ENCODE measurements at regions not wholly inside any gene's neighbourhood (a gene's known extent, or its start where the extent isn't known, plus 50 kb on each side); places are given as distances from the start of the nearest gene placed in this dataset.

DNA sequence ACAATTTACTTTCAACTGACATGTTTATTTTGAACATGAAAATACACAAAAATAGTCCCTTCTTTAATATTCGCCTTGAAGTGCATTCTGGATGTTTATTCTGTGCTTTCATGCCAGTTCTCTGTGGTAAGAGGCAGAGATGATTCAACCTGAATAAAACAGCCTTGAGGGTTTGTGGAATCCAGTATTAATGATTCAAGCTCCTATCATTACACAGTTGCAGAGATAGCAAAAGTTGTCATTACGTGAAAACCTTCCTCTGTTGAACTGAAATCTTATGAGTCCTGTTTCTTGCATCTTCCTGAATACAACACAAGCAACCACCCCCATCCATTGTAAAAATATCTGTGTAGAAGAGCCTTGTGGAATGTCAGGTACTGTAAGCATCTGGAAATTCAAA is 142.3 kb upstream of the HTR2A start:
- Histone ChIP-seq H3K4me3 (no peak overlapping the region), H3K27ac (no peak overlapping the region), H3K9me3 (no peaks in the 10 kb centered on the region), H3K27me3 (no peaks in the 10 kb centered on the region), H3K36me3 (no peaks in the 10 kb centered on the region), H3K4me1 (no peaks in the 10 kb centered on the region)
- ATAC-seq = no peak
- intact Hi-C loops (cut with DNase I) = no loop called here
- 77% methylated on average over 2 of the region's 2 CpGs for WGBS, 2 donors
- DNase-seq = no peak
- TF ChIP-seq, protein P1, sequence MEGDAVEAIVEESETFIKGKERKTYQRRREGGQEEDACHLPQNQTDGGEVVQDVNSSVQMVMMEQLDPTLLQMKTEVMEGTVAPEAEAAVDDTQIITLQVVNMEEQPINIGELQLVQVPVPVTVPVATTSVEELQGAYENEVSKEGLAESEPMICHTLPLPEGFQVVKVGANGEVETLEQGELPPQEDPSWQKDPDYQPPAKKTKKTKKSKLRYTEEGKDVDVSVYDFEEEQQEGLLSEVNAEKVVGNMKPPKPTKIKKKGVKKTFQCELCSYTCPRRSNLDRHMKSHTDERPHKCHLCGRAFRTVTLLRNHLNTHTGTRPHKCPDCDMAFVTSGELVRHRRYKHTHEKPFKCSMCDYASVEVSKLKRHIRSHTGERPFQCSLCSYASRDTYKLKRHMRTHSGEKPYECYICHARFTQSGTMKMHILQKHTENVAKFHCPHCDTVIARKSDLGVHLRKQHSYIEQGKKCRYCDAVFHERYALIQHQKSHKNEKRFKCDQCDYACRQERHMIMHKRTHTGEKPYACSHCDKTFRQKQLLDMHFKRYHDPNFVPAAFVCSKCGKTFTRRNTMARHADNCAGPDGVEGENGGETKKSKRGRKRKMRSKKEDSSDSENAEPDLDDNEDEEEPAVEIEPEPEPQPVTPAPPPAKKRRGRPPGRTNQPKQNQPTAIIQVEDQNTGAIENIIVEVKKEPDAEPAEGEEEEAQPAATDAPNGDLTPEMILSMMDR (IDR thresholded peaks at IDR 0.05) = no peak

DNA sequence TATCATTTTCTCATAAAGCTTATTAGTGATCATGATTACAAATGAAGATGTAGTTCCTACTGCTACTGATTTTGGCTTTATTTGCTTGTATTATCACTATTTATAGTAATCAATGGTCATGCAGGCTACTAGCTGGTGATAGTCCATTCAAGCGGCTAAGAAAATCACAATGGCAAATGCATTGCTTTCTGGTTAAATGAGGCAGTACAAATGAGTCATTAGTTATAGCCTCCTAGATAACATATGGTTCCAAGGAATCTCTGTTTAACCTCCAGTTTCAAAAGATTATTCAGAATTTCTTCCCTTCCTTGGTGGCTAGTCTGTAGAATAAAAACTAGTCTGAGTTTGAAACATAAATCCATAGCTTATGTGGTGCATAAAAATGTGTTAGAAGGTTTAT is 141.3 kb upstream of the HTR2A start:
- TF ChIP-seq, protein P1 (IDR thresholded peaks at IDR 0.05) = no peak
- Histone ChIP-seq H3K27ac (no peak overlapping the region), H3K36me3 (no peaks in the 10 kb centered on the region), H3K4me1 (no peaks in the 10 kb centered on the region), H3K27me3 (no peaks in the 10 kb centered on the region), H3K4me3 (no peak overlapping the region), H3K9me3 (no peaks in the 10 kb centered on the region)
- 91 to 98% methylated on average over 1 of the region's 1 CpG for WGBS, 2 donors
- intact Hi-C loops (cut with DNase I) = no loop called here
- ATAC-seq = no peak
- DNase-seq = no peak

DNA sequence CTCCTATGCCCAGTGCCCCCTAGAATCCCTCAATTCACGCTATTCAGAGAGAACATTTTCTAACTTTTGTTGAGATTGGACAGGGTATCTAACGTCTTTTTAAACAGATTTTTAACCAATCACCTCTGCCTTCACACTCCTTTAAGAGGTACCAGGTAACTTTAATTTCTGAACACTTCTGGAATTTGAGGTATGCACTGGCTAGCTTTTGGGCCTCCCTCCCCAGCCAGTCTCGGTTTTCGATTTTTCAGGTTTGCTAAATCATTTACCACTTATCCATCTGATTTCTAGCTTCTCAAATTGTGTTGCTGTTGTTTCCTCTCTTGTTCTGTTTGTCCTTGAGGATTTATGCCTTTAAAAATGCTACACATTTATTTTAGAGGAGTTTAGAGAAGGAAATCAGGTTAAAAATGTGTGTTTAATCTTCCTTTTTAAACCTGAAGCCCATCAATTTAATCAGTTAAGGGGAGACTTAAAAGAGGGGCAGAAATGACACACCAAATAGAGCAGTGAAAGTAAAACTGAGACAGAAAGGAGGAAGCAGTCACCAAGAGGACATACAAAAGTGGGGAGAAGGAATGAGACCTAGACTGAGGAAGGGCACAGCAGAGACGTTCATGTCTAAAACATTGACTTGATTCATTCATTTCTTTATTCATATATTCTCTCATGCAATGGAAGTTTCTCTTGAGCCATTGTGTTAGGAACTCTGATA is 139.6 kb upstream of the HTR2A start:
- TF ChIP-seq, protein P1 (IDR thresholded peaks at IDR 0.05) = no peak
- Histone ChIP-seq H3K27ac (no peak overlapping the region), H3K27me3 (peaks cover 0 to 5% (median 0%) of the 10 kb centered on the region in 7 donors), H3K36me3 (no peaks in the 10 kb centered on the region), H3K4me3 (no peak overlapping the region), H3K9me3 (no peaks in the 10 kb centered on the region), H3K4me1 (peaks cover 0 to 4% (median 0%) of the 10 kb centered on the region in 9 donors)
- DNase-seq (no peak), ATAC-seq (no peak)
- 69 to 73% methylated on average over 5 of the region's 5 CpGs for WGBS, 2 donors
- intact Hi-C loops (cut with DNase I) = no loop called here

DNA sequence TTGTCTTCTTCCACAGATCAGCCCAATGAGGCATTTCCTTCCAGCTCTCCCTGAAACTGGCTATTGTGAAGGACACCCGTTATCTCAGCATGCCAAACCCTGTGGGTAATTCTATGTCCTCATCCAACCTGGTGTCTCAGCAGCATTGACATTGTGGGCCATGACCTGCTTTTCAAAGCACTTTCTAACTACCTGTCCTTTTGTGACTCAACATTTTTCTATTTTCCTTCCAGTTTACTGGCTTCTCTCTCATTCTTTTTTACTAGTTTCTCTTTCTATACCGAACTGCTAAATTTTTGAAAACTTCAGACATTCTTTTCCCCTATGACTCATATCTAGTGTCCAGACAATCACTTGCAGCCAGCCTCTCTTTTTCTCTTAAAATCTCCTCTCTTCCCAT is 136.4 kb upstream of the HTR2A start:
- Histone ChIP-seq H3K4me3 (no peak overlapping the region), H3K27me3 (peaks cover 0 to 5% (median 0%) of the 10 kb centered on the region in 7 donors), H3K9me3 (no peaks in the 10 kb centered on the region), H3K27ac (no peak overlapping the region), H3K4me1 (peaks cover 0 to 4% (median 0%) of the 10 kb centered on the region in 9 donors), H3K36me3 (no peaks in the 10 kb centered on the region)
- 40 to 43% methylated on average over 2 of the region's 2 CpGs for WGBS, 2 donors
- no peak for DNase-seq
- intact Hi-C loops (cut with DNase I) = no loop called here
- no peak for ATAC-seq
- TF ChIP-seq, protein P1 (IDR thresholded peaks at IDR 0.05) = no peak
